SK-N-SH (cell line): ENCODE measurements at regions not wholly inside any gene's neighbourhood (a gene's known extent, or its start where the extent isn't known, plus 50 kb on each side); places are given as distances from the start of the nearest gene placed in this dataset.

Experiments used
- CTCF ChIA-PET: fragments of 300-600, 350-600 bp; formaldehyde crosslinking; extraction: SDS; loops from one replicate; lab custom pipeline; 2021; lab: Yijun Ruan, JAX
- POLR2A ChIA-PET: fragments of 350-600 bp; sonication (Branson Sonifier 250); formaldehyde crosslinking; extraction: SDS; loops from one replicate; lab custom pipeline; 2020; ENCODE audit warnings: antibody characterized with exemption, inconsistent platforms; lab: Yijun Ruan, JAX
- DNase-seq: peaks from one replicate; pipeline ENCODE4 v3.0.0; 2012
- H2AFZ ChIP-seq: fragments of 200-600 bp; sonication (generic); 2 replicates; pipeline ENCODE4 v1.8.1; 2016; ENCODE audit warnings: antibody characterized with exemption, mild to moderate bottlenecking, low read depth
- H3F3A ChIP-seq: fragments of 200-600 bp; sonication (generic); replicated peaks from 2 replicates; pipeline ENCODE3; 2016; ENCODE audit warnings: antibody characterized with exemption, mild to moderate bottlenecking; ENCODE audit not compliant: insufficient read depth
- H3K27ac ChIP-seq, 2 experiments: fragments of 200-500 bp in 1 of 2; fragments of 200-600 bp in 1 of 2; sonication (Bioruptor generic) in 1 of 2; sonication (generic), shearing (Covaris generic) in 1 of 2; 2 replicates each; pipeline versions ENCODE4 v1.5.1 to v1.6.1; 2014 to 2016; ENCODE audit warnings: low read depth in 2 of 2, inconsistent platforms in 1 of 2, low read length in 1 of 2, mild to moderate bottlenecking in 1 of 2, mixed read lengths in 1 of 2
- H3K27me3 ChIP-seq: fragments of 200-600 bp; sonication (generic), shearing (Covaris generic); 2 replicates; pipeline ENCODE4 v1.6.1; 2016; ENCODE audit warnings: mixed run types; ENCODE audit not compliant: insufficient read depth
- H3K36me3 ChIP-seq, 2 experiments: fragments of 200-500 bp in 1 of 2; fragments of 200-600 bp in 1 of 2; sonication (Bioruptor generic) in 1 of 2; sonication (generic) in 1 of 2; replicated peaks in 1 of 2; 2 replicates each; pipeline versions ENCODE3 to v1.5.1; 2014 to 2016; ENCODE audit warnings: low read length in 1 of 2, mild to moderate bottlenecking in 1 of 2; ENCODE audit not compliant: insufficient read depth in 2 of 2, control insufficient read depth in 1 of 2
- H3K4me1 ChIP-seq, 2 experiments: fragments of 200-500 bp in 1 of 2; fragments of 200-600 bp in 1 of 2; sonication (Bioruptor generic) in 1 of 2; sonication (generic), shearing (Covaris generic) in 1 of 2; 2 replicates each; pipeline versions ENCODE4 v1.5.1 to v1.6.1; 2014 to 2016; ENCODE audit warnings: low read depth in 1 of 2, low read length in 1 of 2, mixed run types in 1 of 2; ENCODE audit not compliant: insufficient read depth in 2 of 2, control insufficient read depth in 1 of 2
- H3K4me2 ChIP-seq: fragments of 200-600 bp; sonication (generic), shearing (Covaris generic); 2 replicates; pipeline ENCODE4 v1.6.1; 2017; ENCODE audit warnings: mixed run types
- H3K4me3 ChIP-seq, 2 experiments: fragments of 200-500 bp in 1 of 2; fragments of 200-600 bp in 1 of 2; sonication (Bioruptor generic) in 1 of 2; sonication (generic), shearing (Covaris generic) in 1 of 2; 2 replicates each; pipeline versions ENCODE4 v1.5.1 to v1.8.1; 2014 to 2016; ENCODE audit warnings: low read depth in 2 of 2, inconsistent platforms in 1 of 2, low read length in 1 of 2, mild to moderate bottlenecking in 1 of 2, mixed read lengths in 1 of 2, moderate library complexity in 1 of 2
- H3K79me2 ChIP-seq: fragments of 200-600 bp; sonication (generic); 2 replicates; pipeline ENCODE4 v1.8.1; 2017; ENCODE audit warnings: mild to moderate bottlenecking; ENCODE audit not compliant: insufficient read depth
- H3K9ac ChIP-seq: fragments of 200-600 bp; sonication (generic); 2 replicates; pipeline ENCODE4 v1.6.1; 2017; ENCODE audit warnings: mixed run types
- H3K9me2 ChIP-seq: fragments of 200-600 bp; sonication (generic); 2 replicates; pipeline ENCODE4 v1.6.1; 2017; ENCODE audit warnings: mixed run types
- H3K9me3 ChIP-seq: fragments of 200-600 bp; sonication (generic); 2 replicates; pipeline ENCODE4 v1.6.1; 2017; ENCODE audit warnings: mixed run types, mild to moderate bottlenecking, moderate library complexity
- H4K20me1 ChIP-seq: fragments of 200-600 bp; sonication (generic); 2 replicates; pipeline ENCODE4 v1.6.1; 2017; ENCODE audit warnings: mild to moderate bottlenecking, mixed run types; ENCODE audit not compliant: insufficient read depth
- CHD2 ChIP-seq: fragments of 150-350 bp; IDR thresholded peaks from 2 replicates; pipeline ENCODE4 v1.6.1; 2018; ENCODE audit warnings: low read length; ENCODE audit not compliant: partially characterized antibody
- EZH2phosphoT487 ChIP-seq: fragments of 200-600 bp; sonication (generic); IDR thresholded peaks from 2 replicates; pipeline ENCODE4 v1.6.1; 2017; ENCODE audit warnings: low read depth, mixed run types, mild to moderate bottlenecking, antibody characterized with exemption, moderate library complexity, borderline replicate concordance
- FOSL2 ChIP-seq: IDR thresholded peaks from 2 replicates; pipeline ENCODE4 v1.4.0; 2012; ENCODE audit warnings: low read depth, mild to moderate bottlenecking, moderate library complexity, borderline replicate concordance
- FOXJ3 ChIP-seq: sonication (generic); formaldehyde crosslinking; IDR thresholded peaks from 2 replicates; pipeline ENCODE4 v1.5.1; 2020; ENCODE audit warnings: mild to moderate bottlenecking, missing genetic modification reagents
- FOXM1 ChIP-seq: IDR thresholded peaks from 2 replicates; pipeline ENCODE4 v1.4.0; 2012; ENCODE audit warnings: low read depth, mild to moderate bottlenecking
- GABPA ChIP-seq: IDR thresholded peaks from 2 replicates; pipeline ENCODE4 v1.4.0; 2012; ENCODE audit warnings: low read depth, mild to moderate bottlenecking
- GATA2 ChIP-seq: sonication (generic); formaldehyde crosslinking; IDR thresholded peaks from 2 replicates; pipeline ENCODE4 v1.5.0; 2020; ENCODE audit warnings: mild to moderate bottlenecking, missing genetic modification reagents
- IRF3 ChIP-seq: fragments of 150-350 bp; IDR thresholded peaks from 2 replicates; pipeline ENCODE4 v1.6.1; 2016; ENCODE audit warnings: mild to moderate bottlenecking, low read depth, low read length
- NFIC ChIP-seq: IDR thresholded peaks from 2 replicates; pipeline ENCODE4 v1.4.0; 2012; ENCODE audit warnings: borderline replicate concordance
- PBX3 ChIP-seq: IDR thresholded peaks from 2 replicates; pipeline ENCODE4; 2012
- POLR2AphosphoS5 ChIP-seq: IDR thresholded peaks from 2 replicates; pipeline ENCODE4 v1.6.1; 2012; ENCODE audit warnings: low read depth, low read length
- RXRA ChIP-seq: IDR thresholded peaks from 2 replicates; pipeline ENCODE4 v1.4.0; 2012; ENCODE audit warnings: low read depth, mild to moderate bottlenecking, borderline replicate concordance
- TCF12 ChIP-seq: IDR thresholded peaks from 2 replicates; pipeline ENCODE4 v1.4.0; 2012
- TEAD4 ChIP-seq: IDR thresholded peaks from 2 replicates; pipeline ENCODE4 v1.4.0; 2012; ENCODE audit warnings: mild to moderate bottlenecking, borderline replicate concordance; ENCODE audit not compliant: insufficient read depth
- USF2 ChIP-seq: fragments of 150-350 bp; IDR thresholded peaks from 2 replicates; pipeline ENCODE4 v1.6.1; 2017; ENCODE audit warnings: antibody characterized with exemption, low read length, low read depth, borderline replicate concordance
- YY1 ChIP-seq: IDR thresholded peaks from 2 replicates; pipeline ENCODE4 v1.4.0; 2012; ENCODE audit warnings: low read depth, mild to moderate bottlenecking
- ZBTB33 ChIP-seq: IDR thresholded peaks from 2 replicates; pipeline ENCODE4 v1.4.0; 2012; ENCODE audit warnings: low read depth, borderline replicate concordance
- WGBS: methylation state at CpG from one replicate; pipeline ENCODE4 v1.1.6; 2017; ENCODE audit warnings: low lambda C conversion rate; 5-methylcytosine and 5-hydroxymethylcytosine counted together

- Histone ChIP-seq H3K27me3 (no peaks in the 10 kb centered on the region), H3K4me1 (no peaks in the 10 kb centered on the region), H3K79me2 (no peaks in the 10 kb centered on the region), H3K9ac (no peak overlapping the region), H3K27ac (no peak overlapping the region), H3K9me3 (no peaks in the 10 kb centered on the region), H3K4me3 (no peak overlapping the region), H3K4me2 (no peak overlapping the region), H2AFZ (no peak overlapping the region), H3K9me2 (no peaks in the 10 kb centered on the region), H4K20me1 (no peaks in the 10 kb centered on the region), H3K36me3 (no peaks in the 10 kb centered on the region), H3F3A (no peaks in the 10 kb centered on the region)
- TF ChIP-seq PBX3 = no peak
- TF ChIP-seq YY1 = no peak
- no peak for TF ChIP-seq USF2
- TF ChIP-seq TCF12 = no peak
- no peak for TF ChIP-seq POLR2AphosphoS5
- no peak for TF ChIP-seq RXRA
- no peak for TF ChIP-seq TEAD4
- no peak for TF ChIP-seq FOXM1
- no peak for TF ChIP-seq CHD2
- TF ChIP-seq FOXJ3 (CRISPR knock-in tag) = no peak
- TF ChIP-seq IRF3 = no peak
- TF ChIP-seq NFIC = no peak
- no peak for TF ChIP-seq GATA2
- TF ChIP-seq GABPA = no peak
- no peak for TF ChIP-seq EZH2phosphoT487
- no peak for TF ChIP-seq ZBTB33
- TF ChIP-seq FOSL2 = no peak
- CTCF ChIA-PET = no interaction called here
- DNase-seq = no peak
- POLR2A ChIA-PET = no interaction called here
- 44% methylated on average over 1 of the region's 1 CpG for WGBS
Observed at GRCh38 chr2:150903055-150903454, 358.6 kb downstream of the RBM43 start.
